GM06990 (cell line): ENCODE measurements at regions not wholly inside any gene's neighbourhood (a gene's known extent, or its start where the extent isn't known, plus 50 kb on each side); places are given as distances from the start of the nearest gene placed in this dataset.

ENCODE experiments used
- DNase-seq: peaks from one replicate; pipeline ENCODE4 v3.0.0-alpha.2; 2011; ENCODE audit not compliant: insufficient read length; ENCODE audit errors: extremely low read depth
- H3K27me3 ChIP-seq: replicated peaks from 2 replicates; pipeline ENCODE4 v1.6.0; 2011; ENCODE audit warnings: low read length; ENCODE audit not compliant: control insufficient read depth, insufficient read depth
- H3K36me3 ChIP-seq: 2 replicates; pipeline ENCODE4 v1.5.1; 2011; ENCODE audit warnings: low read length; ENCODE audit not compliant: control insufficient read depth, insufficient read depth
- H3K4me3 ChIP-seq: replicated peaks from 2 replicates; pipeline ENCODE4 v1.5.1; 2011; ENCODE audit warnings: low read depth, mild to moderate bottlenecking, control low read depth, low read length
- CTCF ChIP-seq: IDR thresholded peaks from 2 replicates; pipeline ENCODE4 v1.5.1; 2011; ENCODE audit warnings: low read length, control low read depth, mild to moderate bottlenecking, inconsistent platforms; ENCODE audit not compliant: insufficient read depth, poor library complexity, severe bottlenecking

GRCh38 chr1:30047576-30047975 is 675.8 kb downstream of the MATN1 start:
- Histone ChIP-seq H3K36me3 (no peaks in the 10 kb centered on the region), H3K27me3 (no peaks in the 10 kb centered on the region; the same call in 1 of the 2 replicates), H3K4me3 (no peak overlapping the region)
- DNase-seq = no peak
- TF ChIP-seq CTCF = no peak

- DNase-seq = no peak
- Histone ChIP-seq H3K27me3 (no peaks in the 10 kb centered on the region; the same call in 1 of the 2 replicates), H3K4me3 (no peak overlapping the region), H3K36me3 (no peaks in the 10 kb centered on the region)
- no peak for TF ChIP-seq CTCF
Measured at GRCh38 chr1:30046751-30047150, 676.6 kb downstream of the MATN1 start.

- no peak overlapping the region for H3K4me3 ChIP-seq
- no peak for DNase-seq
- no peak for TF ChIP-seq CTCF
- no peaks in the 10 kb centered on the region; the same call in 1 of the 2 replicates for H3K27me3 ChIP-seq
- no peaks in the 10 kb centered on the region for H3K36me3 ChIP-seq
Measured at GRCh38 chr1:30045304-30046090, 677.9 kb downstream of the MATN1 start.

- Histone ChIP-seq H3K4me3 (no peak overlapping the region), H3K36me3 (no peaks in the 10 kb centered on the region), H3K27me3 (no peaks in the 10 kb centered on the region; the same call in 1 of the 2 replicates)
- no peak for TF ChIP-seq CTCF
- DNase-seq = no peak
Measured at GRCh38 chr1:30044656-30045144, 678.7 kb downstream of the MATN1 start.

GRCh38 chr1:30043731-30044408 is 679.5 kb downstream of the MATN1 start:
- Histone ChIP-seq H3K4me3 (no peak overlapping the region), H3K36me3 (no peaks in the 10 kb centered on the region), H3K27me3 (no peaks in the 10 kb centered on the region; the same call in 1 of the 2 replicates)
- no peak for TF ChIP-seq CTCF
- DNase-seq = no peak
